Stimulated activated naive CD4-positive, alpha-beta T cell treated with Interleukin-2 at 50 U/mL for 16 hours (primary cell): ENCODE measurements at regions not wholly inside any gene's neighbourhood (a gene's known extent, or its start where the extent isn't known, plus 50 kb on each side); places are given as distances from the start of the nearest gene placed in this dataset.
"Not testable (repeated sequence)": the region's sequence is repeated elsewhere in the genome, so short reads cannot be mapped to it uniquely, and the experiment has no call there.

Experiments
- DNase-seq: peaks from one replicate; lab custom pipeline; 2025; lab: John Stamatoyannopoulos, UW

- no peak for DNase-seq
Observed at GRCh38 chr3:178352326-178353005, 183.8 kb upstream of the KCNMB2 start.

- no peak for DNase-seq
Observed at GRCh38 chr3:178353006-178353694, 183.1 kb upstream of the KCNMB2 start.

GRCh38 chr3:178359728-178360127 lies 176.5 kb upstream of the KCNMB2 start:
- no peak for DNase-seq

- DNase-seq = not testable (repeated sequence)
Observed at GRCh38 chr3:178363048-178363447, 173.2 kb upstream of the KCNMB2 start.

- no peak for DNase-seq
Observed at GRCh38 chr3:178367817-178368617, 168.2 kb upstream of the KCNMB2 start.

GRCh38 chr3:178369006-178369405 lies 167.2 kb upstream of the KCNMB2 start:
- DNase-seq = no peak

- DNase-seq = no peak
Observed at GRCh38 chr3:178369811-178370210, 166.4 kb upstream of the KCNMB2 start.

GRCh38 chr3:178370387-178370786 lies 165.8 kb upstream of the KCNMB2 start:
- DNase-seq = no peak

- DNase-seq = no peak
Observed at GRCh38 chr3:178381555-178381954, 154.7 kb upstream of the KCNMB2 start.

- no peak for DNase-seq
Observed at GRCh38 chr3:178381971-178382448, 154.2 kb upstream of the KCNMB2 start.

GRCh38 chr3:178382449-178383061 lies 153.7 kb upstream of the KCNMB2 start:
- no peak for DNase-seq

GRCh38 chr3:178384321-178385230 lies 151.7 kb upstream of the KCNMB2 start:
- no peak for DNase-seq

- no peak for DNase-seq
Observed at GRCh38 chr3:178385280-178385952, 150.8 kb upstream of the KCNMB2 start.

- no peak for DNase-seq
Observed at GRCh38 chr3:178386401-178386800, 149.8 kb upstream of the KCNMB2 start.

GRCh38 chr3:178386880-178387279 lies 149.4 kb upstream of the KCNMB2 start:
- no peak for DNase-seq

- no peak for DNase-seq
Observed at GRCh38 chr3:178388473-178388872, 147.8 kb upstream of the KCNMB2 start.

- no peak for DNase-seq
Observed at GRCh38 chr3:178389258-178389657, 147.0 kb upstream of the KCNMB2 start.

- DNase-seq = no peak
Observed at GRCh38 chr3:178392511-178392926, 143.7 kb upstream of the KCNMB2 start.

- no peak for DNase-seq
Observed at GRCh38 chr3:178393146-178393545, 143.1 kb upstream of the KCNMB2 start.

- no peak for DNase-seq
Observed at GRCh38 chr3:178393824-178394223, 142.4 kb upstream of the KCNMB2 start.

- no peak for DNase-seq
Observed at GRCh38 chr3:178396318-178396717, 139.9 kb upstream of the KCNMB2 start.
